ENCODE measurements at regions not wholly inside any gene's neighbourhood (a gene's known extent, or its start where the extent isn't known, plus 50 kb on each side); places are given as distances from the start of the nearest gene placed in this dataset.
"Not testable (repeated sequence)": the region's sequence is repeated elsewhere in the genome, so short reads cannot be mapped to it uniquely, and the experiment has no call there.

DNA sequence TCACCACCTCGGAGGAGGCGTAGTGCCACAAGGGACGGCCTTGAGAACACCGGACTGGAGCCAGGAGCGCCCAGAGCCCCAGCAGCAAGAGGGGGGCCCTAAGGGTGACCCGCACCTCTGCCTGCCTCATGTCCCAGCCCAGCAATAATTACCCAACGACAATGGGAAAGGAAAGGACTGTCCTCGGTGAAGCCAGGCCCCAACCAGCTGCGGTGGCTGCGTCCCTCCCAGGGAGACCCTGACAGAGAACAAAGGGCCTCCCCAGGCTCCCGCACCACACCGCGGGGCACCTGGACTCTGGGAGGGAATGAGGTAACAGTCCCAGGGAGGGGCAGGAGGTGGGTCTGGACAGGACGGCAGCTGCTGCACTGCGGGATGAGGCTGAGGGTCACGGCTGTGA lies 493.4 kb downstream of the GOLGA6L6 start:
- H2AFZ ChIP-seq (ENCODE audit: low read length); H3K9me2 ChIP-seq (ENCODE audit: insufficient read depth, low read length); H3K9me3 ChIP-seq (ENCODE audit: low read length); intact Hi-C loops (cut with micrococcal nuclease; ENCODE audit: unreplicated experiment); H3K4me1 ChIP-seq (ENCODE audit: insufficient read depth, low read length, poor library complexity, severe bottlenecking); DNase-seq (ENCODE audit: low spot score); POLR2A ChIA-PET; H3K27ac ChIP-seq (ENCODE audit: low read depth, low read length, poor library complexity, severe bottlenecking); CTCF ChIA-PET (ENCODE audit: unreplicated experiment); H3K36me3 ChIP-seq (ENCODE audit: insufficient read depth, low read length); H3K4me3 ChIP-seq (ENCODE audit: low read depth, low read length, poor library complexity, severe bottlenecking); H3K79me2 ChIP-seq (ENCODE audit: insufficient read depth, low read depth, low read length); BruUV-seq (replicated peaks); H4K20me1 ChIP-seq (ENCODE audit: insufficient read depth, low read length); H3K4me2 ChIP-seq (ENCODE audit: low read length): not testable (repeated sequence)

DNA sequence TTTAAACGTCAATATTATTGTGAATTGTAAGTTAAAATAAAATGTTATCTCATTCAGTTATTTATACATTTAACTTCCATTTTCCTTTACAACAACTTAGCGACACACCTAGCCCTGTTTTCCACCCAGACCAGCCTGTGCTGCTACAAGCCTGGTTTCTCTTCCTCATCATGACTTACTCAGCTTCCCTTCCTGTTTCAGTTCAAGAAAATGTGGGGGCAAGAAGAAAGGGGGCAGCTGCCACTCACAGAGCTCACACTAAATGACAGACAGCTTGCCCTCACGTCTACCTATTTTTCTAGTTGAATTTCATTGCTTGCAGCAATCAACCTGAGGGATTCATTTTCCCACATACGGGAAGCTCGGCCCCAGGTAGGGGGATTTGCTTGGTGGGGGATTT lies 496.4 kb downstream of the GOLGA6L6 start:
- H3K36me3 ChIP-seq (ENCODE audit: insufficient read depth, low read length); H3K9me3 ChIP-seq (ENCODE audit: low read length); DNase-seq (ENCODE audit: low spot score); H4K20me1 ChIP-seq (ENCODE audit: insufficient read depth, low read length); POLR2A ChIA-PET; H3K4me2 ChIP-seq (ENCODE audit: low read length); intact Hi-C loops (cut with micrococcal nuclease; ENCODE audit: unreplicated experiment); H3K27ac ChIP-seq (ENCODE audit: low read depth, low read length, poor library complexity, severe bottlenecking); BruUV-seq (replicated peaks); H3K4me3 ChIP-seq (ENCODE audit: low read depth, low read length, poor library complexity, severe bottlenecking); H3K79me2 ChIP-seq (ENCODE audit: insufficient read depth, low read depth, low read length); H2AFZ ChIP-seq (ENCODE audit: low read length); H3K9me2 ChIP-seq (ENCODE audit: insufficient read depth, low read length); CTCF ChIA-PET (ENCODE audit: unreplicated experiment); H3K4me1 ChIP-seq (ENCODE audit: insufficient read depth, low read length, poor library complexity, severe bottlenecking): not testable (repeated sequence)

DNA sequence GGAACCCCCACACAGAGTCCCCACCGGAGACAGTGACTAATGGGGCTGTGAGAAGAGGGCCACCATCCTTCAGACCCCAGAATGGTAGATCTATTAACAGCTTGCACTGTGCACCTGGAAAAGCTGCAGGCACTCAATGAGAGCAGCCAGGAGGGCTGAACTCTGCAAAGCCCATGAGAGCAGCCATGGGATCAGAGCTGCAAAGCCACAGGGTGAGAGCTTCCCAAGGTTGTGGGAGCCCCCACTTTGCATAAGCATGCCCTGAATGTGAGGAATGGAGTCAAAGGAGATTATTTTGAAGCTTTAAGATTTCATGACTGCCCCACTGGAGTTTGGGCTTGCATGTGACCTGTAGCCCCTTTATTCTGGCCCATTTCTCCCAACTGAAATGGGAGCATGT lies 500.9 kb downstream of the GOLGA6L6 start:
- H3K9me2 ChIP-seq (ENCODE audit: insufficient read depth, low read length); H3K4me2 ChIP-seq (ENCODE audit: low read length); H4K20me1 ChIP-seq (ENCODE audit: insufficient read depth, low read length); H3K9me3 ChIP-seq (ENCODE audit: low read length); H3K4me3 ChIP-seq (ENCODE audit: low read depth, low read length, poor library complexity, severe bottlenecking); H3K79me2 ChIP-seq (ENCODE audit: insufficient read depth, low read depth, low read length); H2AFZ ChIP-seq (ENCODE audit: low read length); intact Hi-C loops (cut with micrococcal nuclease; ENCODE audit: unreplicated experiment); CTCF ChIA-PET (ENCODE audit: unreplicated experiment); H3K27ac ChIP-seq (ENCODE audit: low read depth, low read length, poor library complexity, severe bottlenecking); BruUV-seq (replicated peaks); H3K36me3 ChIP-seq (ENCODE audit: insufficient read depth, low read length); POLR2A ChIA-PET; H3K4me1 ChIP-seq (ENCODE audit: insufficient read depth, low read length, poor library complexity, severe bottlenecking); DNase-seq (ENCODE audit: low spot score): not testable (repeated sequence)

DNA sequence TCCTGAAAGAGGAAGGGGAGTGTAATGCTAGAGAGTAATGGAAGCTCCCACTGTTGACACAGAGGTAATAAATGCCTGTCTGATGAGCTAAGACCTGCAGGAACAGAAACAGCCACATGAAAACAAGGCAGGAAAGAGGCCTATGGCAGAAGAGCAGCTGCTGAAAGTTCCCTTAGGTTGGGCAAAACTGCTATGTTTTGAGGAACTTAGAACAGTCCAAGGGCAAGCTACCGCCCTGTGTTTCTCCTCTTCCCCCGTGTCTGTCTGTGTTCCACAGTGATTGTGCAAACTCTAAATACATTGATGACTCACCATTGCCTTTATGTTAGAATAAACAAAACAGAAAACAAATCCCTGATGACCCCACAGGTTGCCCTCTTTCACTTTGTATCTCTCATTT lies 516.6 kb downstream of the GOLGA6L6 start:
- H3K9me2 ChIP-seq (ENCODE audit: insufficient read depth, low read length); BruUV-seq (replicated peaks); CTCF ChIA-PET (ENCODE audit: unreplicated experiment); H4K20me1 ChIP-seq (ENCODE audit: insufficient read depth, low read length); DNase-seq (ENCODE audit: low spot score); POLR2A ChIA-PET; H3K9me3 ChIP-seq (ENCODE audit: low read length); intact Hi-C loops (cut with micrococcal nuclease; ENCODE audit: unreplicated experiment); H3K79me2 ChIP-seq (ENCODE audit: insufficient read depth, low read depth, low read length); H3K27ac ChIP-seq (ENCODE audit: low read depth, low read length, poor library complexity, severe bottlenecking); H3K36me3 ChIP-seq (ENCODE audit: insufficient read depth, low read length); H3K4me3 ChIP-seq (ENCODE audit: low read depth, low read length, poor library complexity, severe bottlenecking); H3K4me1 ChIP-seq (ENCODE audit: insufficient read depth, low read length, poor library complexity, severe bottlenecking); H2AFZ ChIP-seq (ENCODE audit: low read length); H3K4me2 ChIP-seq (ENCODE audit: low read length): not testable (repeated sequence)

DNA sequence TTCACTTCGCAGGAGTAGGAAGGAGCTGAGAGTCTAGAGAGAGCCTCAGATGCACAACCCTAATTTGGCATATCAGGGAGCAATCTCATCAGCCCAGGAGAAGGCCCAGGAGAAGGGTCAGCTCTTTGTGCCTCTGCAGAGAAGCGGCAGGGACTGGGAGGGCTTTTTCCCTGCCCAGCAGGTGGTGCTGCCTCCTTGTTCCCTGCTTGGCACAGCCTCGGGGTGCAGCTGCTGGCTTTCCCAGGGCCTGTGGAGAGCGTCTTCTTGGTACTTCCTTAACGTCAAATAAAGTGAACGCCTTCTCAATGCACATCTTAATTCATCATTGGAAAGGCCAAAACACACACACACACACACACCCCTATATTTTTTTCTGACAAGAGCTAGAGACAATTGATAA lies 519.3 kb downstream of the GOLGA6L6 start:
- not testable (repeated sequence) for H4K20me1 ChIP-seq (ENCODE audit: insufficient read depth, low read length); H3K79me2 ChIP-seq (ENCODE audit: insufficient read depth, low read depth, low read length); H3K9me2 ChIP-seq (ENCODE audit: insufficient read depth, low read length)

DNA sequence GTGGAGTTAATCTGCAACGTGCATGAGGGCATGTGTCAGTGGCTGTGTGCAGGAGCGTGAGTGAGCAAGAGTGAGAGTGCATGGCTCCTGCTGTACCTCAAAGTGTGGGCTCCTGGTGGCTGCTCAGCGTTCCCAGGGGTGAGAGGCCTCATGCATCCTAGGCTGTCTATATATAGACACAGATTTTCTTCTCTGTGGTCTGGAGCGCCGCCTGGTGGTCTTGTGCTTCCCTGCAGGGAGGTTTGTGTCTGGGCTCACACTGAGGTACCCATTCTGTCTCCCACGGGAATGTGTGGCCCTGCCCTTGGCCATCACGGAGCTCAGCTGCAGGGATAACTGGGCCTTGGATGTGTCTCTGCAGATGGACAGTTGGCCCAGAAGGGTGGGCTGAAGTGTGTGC lies 520.2 kb downstream of the GOLGA6L6 start:
- H2AFZ ChIP-seq (ENCODE audit: low read length); POLR2A ChIA-PET; H3K36me3 ChIP-seq (ENCODE audit: insufficient read depth, low read length); H4K20me1 ChIP-seq (ENCODE audit: insufficient read depth, low read length); H3K4me2 ChIP-seq (ENCODE audit: low read length); BruUV-seq (replicated peaks); H3K9me3 ChIP-seq (ENCODE audit: low read length); CTCF ChIA-PET (ENCODE audit: unreplicated experiment); DNase-seq (ENCODE audit: low spot score); H3K4me1 ChIP-seq (ENCODE audit: insufficient read depth, low read length, poor library complexity, severe bottlenecking); H3K9me2 ChIP-seq (ENCODE audit: insufficient read depth, low read length); H3K4me3 ChIP-seq (ENCODE audit: low read depth, low read length, poor library complexity, severe bottlenecking); H3K27ac ChIP-seq (ENCODE audit: low read depth, low read length, poor library complexity, severe bottlenecking); intact Hi-C loops (cut with micrococcal nuclease; ENCODE audit: unreplicated experiment); H3K79me2 ChIP-seq (ENCODE audit: insufficient read depth, low read depth, low read length): not testable (repeated sequence)

More for the DNA sequence above, 519.3 kb downstream of the GOLGA6L6 start:
- H2AFZ ChIP-seq (ENCODE audit: low read length); H3K4me1 ChIP-seq (ENCODE audit: insufficient read depth, low read length, poor library complexity, severe bottlenecking); intact Hi-C loops (cut with micrococcal nuclease; ENCODE audit: unreplicated experiment); BruUV-seq (replicated peaks); H3K36me3 ChIP-seq (ENCODE audit: insufficient read depth, low read length); H3K9me3 ChIP-seq (ENCODE audit: low read length); H3K27ac ChIP-seq (ENCODE audit: low read depth, low read length, poor library complexity, severe bottlenecking); CTCF ChIA-PET (ENCODE audit: unreplicated experiment); H3K4me3 ChIP-seq (ENCODE audit: low read depth, low read length, poor library complexity, severe bottlenecking); DNase-seq (ENCODE audit: low spot score); H3K4me2 ChIP-seq (ENCODE audit: low read length); POLR2A ChIA-PET: not testable (repeated sequence)

DNA sequence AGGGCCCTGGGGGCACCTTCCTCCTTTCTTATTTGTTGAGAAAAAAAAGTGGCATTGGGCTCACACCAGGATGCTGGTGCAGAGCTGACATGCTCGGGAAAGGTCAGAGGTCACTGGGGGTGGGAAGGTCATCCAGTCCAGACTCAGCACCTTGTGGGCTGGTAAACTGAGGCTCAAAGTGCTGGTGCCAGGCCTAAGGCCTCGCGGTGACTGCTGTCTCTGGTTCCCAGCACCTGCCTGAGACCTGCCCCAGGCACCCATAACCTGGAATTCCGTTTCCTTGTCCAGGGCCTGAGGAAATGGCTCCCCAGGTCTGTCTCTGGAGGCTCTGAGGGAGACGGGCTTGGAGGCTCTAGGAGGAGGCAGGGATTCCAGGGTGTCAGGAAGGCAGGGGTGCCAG lies 521.0 kb downstream of the GOLGA6L6 start:
- BruUV-seq (replicated peaks); H3K27ac ChIP-seq (ENCODE audit: low read depth, low read length, poor library complexity, severe bottlenecking); H3K9me3 ChIP-seq (ENCODE audit: low read length); POLR2A ChIA-PET; H3K9me2 ChIP-seq (ENCODE audit: insufficient read depth, low read length); H4K20me1 ChIP-seq (ENCODE audit: insufficient read depth, low read length); H3K36me3 ChIP-seq (ENCODE audit: insufficient read depth, low read length); CTCF ChIA-PET (ENCODE audit: unreplicated experiment); DNase-seq (ENCODE audit: low spot score); H2AFZ ChIP-seq (ENCODE audit: low read length); intact Hi-C loops (cut with micrococcal nuclease; ENCODE audit: unreplicated experiment); H3K4me1 ChIP-seq (ENCODE audit: insufficient read depth, low read length, poor library complexity, severe bottlenecking); H3K79me2 ChIP-seq (ENCODE audit: insufficient read depth, low read depth, low read length); H3K4me3 ChIP-seq (ENCODE audit: low read depth, low read length, poor library complexity, severe bottlenecking); H3K4me2 ChIP-seq (ENCODE audit: low read length): not testable (repeated sequence)
